ENCODE measurements at regions not wholly inside any gene's neighbourhood (a gene's known extent, or its start where the extent isn't known, plus 50 kb on each side); places are given as distances from the start of the nearest gene placed in this dataset.

DNA sequence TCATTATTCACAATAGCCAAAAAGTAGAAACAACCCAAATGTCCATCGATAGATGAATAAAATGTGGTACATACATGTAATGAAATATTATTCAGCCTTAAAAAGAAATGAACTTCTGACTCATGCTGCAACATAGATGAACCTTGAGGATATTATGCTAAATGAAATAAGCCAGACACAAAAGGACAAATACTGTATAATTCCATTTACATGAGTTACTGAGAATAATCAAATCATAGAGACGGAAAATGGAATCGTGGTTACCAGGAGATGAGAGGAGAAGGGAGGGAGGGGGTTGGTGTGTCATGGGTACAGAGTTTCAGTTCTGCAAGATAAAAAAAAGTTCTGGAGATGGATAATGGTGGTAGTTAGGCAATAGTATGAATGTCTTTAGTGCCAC, 184.1 kb downstream of the PSMG1 start:
- no peak for TF ChIP-seq POLR2A (IDR thresholded peaks at IDR 0.05)
- no peak for TF ChIP-seq CTCF (IDR thresholded peaks at IDR 0.05)
